ENCODE measurements at regions not wholly inside any gene's neighbourhood (a gene's known extent, or its start where the extent isn't known, plus 50 kb on each side); places are given as distances from the start of the nearest gene placed in this dataset.

- no peak overlapping the region for H3K4me3 ChIP-seq (ENCODE audit: low read depth, low read length)
- TF ChIP-seq, protein P1, sequence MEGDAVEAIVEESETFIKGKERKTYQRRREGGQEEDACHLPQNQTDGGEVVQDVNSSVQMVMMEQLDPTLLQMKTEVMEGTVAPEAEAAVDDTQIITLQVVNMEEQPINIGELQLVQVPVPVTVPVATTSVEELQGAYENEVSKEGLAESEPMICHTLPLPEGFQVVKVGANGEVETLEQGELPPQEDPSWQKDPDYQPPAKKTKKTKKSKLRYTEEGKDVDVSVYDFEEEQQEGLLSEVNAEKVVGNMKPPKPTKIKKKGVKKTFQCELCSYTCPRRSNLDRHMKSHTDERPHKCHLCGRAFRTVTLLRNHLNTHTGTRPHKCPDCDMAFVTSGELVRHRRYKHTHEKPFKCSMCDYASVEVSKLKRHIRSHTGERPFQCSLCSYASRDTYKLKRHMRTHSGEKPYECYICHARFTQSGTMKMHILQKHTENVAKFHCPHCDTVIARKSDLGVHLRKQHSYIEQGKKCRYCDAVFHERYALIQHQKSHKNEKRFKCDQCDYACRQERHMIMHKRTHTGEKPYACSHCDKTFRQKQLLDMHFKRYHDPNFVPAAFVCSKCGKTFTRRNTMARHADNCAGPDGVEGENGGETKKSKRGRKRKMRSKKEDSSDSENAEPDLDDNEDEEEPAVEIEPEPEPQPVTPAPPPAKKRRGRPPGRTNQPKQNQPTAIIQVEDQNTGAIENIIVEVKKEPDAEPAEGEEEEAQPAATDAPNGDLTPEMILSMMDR (IDR thresholded peaks at IDR 0.05; ENCODE audit: low read depth, low read length) = no peak
- no peaks in the 10 kb centered on the region for H3K36me3 ChIP-seq
- no peak for DNase-seq
- H3K27ac ChIP-seq = no peak overlapping the region
- H3K27me3 ChIP-seq (ENCODE audit: insufficient read depth, low read depth, severe bottlenecking) = no peaks in the 10 kb centered on the region
- no peaks in the 10 kb centered on the region for H3K9me3 ChIP-seq (ENCODE audit: severe bottlenecking)
Observed at GRCh38 chr6:71410681-71411080, 122.1 kb downstream of the OGFRL1 start.

DNA sequence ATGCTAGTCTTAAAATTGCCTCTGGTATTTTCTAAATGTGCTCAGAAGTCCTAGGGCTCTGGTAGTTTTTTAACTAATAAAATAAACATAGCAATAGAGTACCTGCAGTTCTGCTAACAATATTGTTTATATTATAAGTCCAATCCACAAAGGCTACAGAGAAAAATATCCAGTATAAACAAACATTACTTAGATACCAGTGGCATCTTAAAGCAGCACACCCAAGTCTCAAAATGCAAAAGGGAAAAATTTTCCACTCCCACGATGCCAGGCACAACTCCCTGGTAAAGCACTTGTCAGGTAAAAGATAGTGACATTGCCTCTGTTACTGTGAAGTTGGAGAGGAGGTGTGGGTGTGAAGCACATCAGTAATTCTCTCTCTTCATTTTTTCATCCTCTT is 123.3 kb downstream of the OGFRL1 start:
- Histone ChIP-seq H3K4me3 (ENCODE audit: low read depth, low read length) (no peak overlapping the region), H3K36me3 (no peaks in the 10 kb centered on the region), H3K27ac (no peak overlapping the region), H3K9me3 (ENCODE audit: severe bottlenecking) (no peaks in the 10 kb centered on the region), H3K27me3 (ENCODE audit: insufficient read depth, low read depth, severe bottlenecking) (no peaks in the 10 kb centered on the region)
- TF ChIP-seq, protein P1 (IDR thresholded peaks at IDR 0.05; ENCODE audit: low read depth, low read length) = no peak
- no peak for DNase-seq

GRCh38 chr6:71412559-71413140 is 124.0 kb downstream of the OGFRL1 start:
- DNase-seq = no peak
- H3K4me3 ChIP-seq (ENCODE audit: low read depth, low read length) = no peak overlapping the region
- no peaks in the 10 kb centered on the region for H3K27me3 ChIP-seq (ENCODE audit: insufficient read depth, low read depth, severe bottlenecking)
- H3K27ac ChIP-seq = no peak overlapping the region
- H3K36me3 ChIP-seq = no peaks in the 10 kb centered on the region
- no peaks in the 10 kb centered on the region for H3K9me3 ChIP-seq (ENCODE audit: severe bottlenecking)
- TF ChIP-seq, protein P1 (IDR thresholded peaks at IDR 0.05; ENCODE audit: low read depth, low read length) = no peak

GRCh38 chr6:71414486-71414885 is 125.9 kb downstream of the OGFRL1 start:
- H3K9me3 ChIP-seq (ENCODE audit: severe bottlenecking) = no peaks in the 10 kb centered on the region
- TF ChIP-seq, protein P1 (IDR thresholded peaks at IDR 0.05; ENCODE audit: low read depth, low read length) = no peak

GRCh38 chr6:71419217-71420094 is 130.8 kb downstream of the OGFRL1 start:
- no peak for DNase-seq
- Histone ChIP-seq H3K36me3 (no peaks in the 10 kb centered on the region), H3K27me3 (ENCODE audit: insufficient read depth, low read depth, severe bottlenecking) (no peaks in the 10 kb centered on the region), H3K4me3 (ENCODE audit: low read depth, low read length) (peak overlapping the region; percentile 92), H3K9me3 (ENCODE audit: severe bottlenecking) (no peaks in the 10 kb centered on the region), H3K27ac (no peak overlapping the region; the same call in 1 of the 2 replicates)
- TF ChIP-seq, protein P1 (IDR thresholded peaks at IDR 0.05; ENCODE audit: low read depth, low read length) = no peak

More at GRCh38 chr6:71414486-71414885, 125.9 kb downstream of the OGFRL1 start:
- Histone ChIP-seq H3K36me3 (no peaks in the 10 kb centered on the region), H3K27me3 (ENCODE audit: insufficient read depth, low read depth, severe bottlenecking) (no peaks in the 10 kb centered on the region), H3K4me3 (ENCODE audit: low read depth, low read length) (no peak overlapping the region), H3K27ac (no peak overlapping the region)
- no peak for DNase-seq

All from WERI-Rb-1 (cell line).